HFFc6 (cell line): ENCODE measurements at regions not wholly inside any gene's neighbourhood (a gene's known extent, or its start where the extent isn't known, plus 50 kb on each side); places are given as distances from the start of the nearest gene placed in this dataset.

Source experiments
- DNase-seq: peaks from one replicate; pipeline ENCODE4 v3.0.0-alpha.2; 2018
- H3K27ac Mint-ChIP-seq: 2 replicates; pipeline ENCODE4 v1.8.0; 2020; ENCODE audit warnings: mild to moderate bottlenecking, mixed read lengths
- H3K27me3 Mint-ChIP-seq: 2 replicates; pipeline ENCODE4 v1.8.0; 2021; ENCODE audit warnings: mild to moderate bottlenecking, moderate library complexity, mixed read lengths; ENCODE audit not compliant: insufficient read depth
- H3K36me3 Mint-ChIP-seq: 2 replicates; pipeline ENCODE4 v1.8.0; 2021; ENCODE audit warnings: low read depth, mixed read lengths
- H3K4me1 Mint-ChIP-seq: 2 replicates; pipeline ENCODE4 v1.8.0; 2020; ENCODE audit warnings: low read depth, mixed read lengths
- H3K4me3 Mint-ChIP-seq: 2 replicates; pipeline ENCODE4 v1.8.0; 2020; ENCODE audit warnings: mild to moderate bottlenecking, moderate library complexity, mixed read lengths
- H3K9me3 Mint-ChIP-seq: 2 replicates; pipeline ENCODE4 v1.8.0; 2020; ENCODE audit warnings: mild to moderate bottlenecking, mixed read lengths
- TF ChIP-seq, protein P1 (sequence below): fragments of 200-600 bp; sonication (generic); IDR thresholded peaks from 2 replicates; pipeline ENCODE4 v1.5.0; 2021; ENCODE audit warnings: antibody characterized with exemption, mild to moderate bottlenecking

DNA sequence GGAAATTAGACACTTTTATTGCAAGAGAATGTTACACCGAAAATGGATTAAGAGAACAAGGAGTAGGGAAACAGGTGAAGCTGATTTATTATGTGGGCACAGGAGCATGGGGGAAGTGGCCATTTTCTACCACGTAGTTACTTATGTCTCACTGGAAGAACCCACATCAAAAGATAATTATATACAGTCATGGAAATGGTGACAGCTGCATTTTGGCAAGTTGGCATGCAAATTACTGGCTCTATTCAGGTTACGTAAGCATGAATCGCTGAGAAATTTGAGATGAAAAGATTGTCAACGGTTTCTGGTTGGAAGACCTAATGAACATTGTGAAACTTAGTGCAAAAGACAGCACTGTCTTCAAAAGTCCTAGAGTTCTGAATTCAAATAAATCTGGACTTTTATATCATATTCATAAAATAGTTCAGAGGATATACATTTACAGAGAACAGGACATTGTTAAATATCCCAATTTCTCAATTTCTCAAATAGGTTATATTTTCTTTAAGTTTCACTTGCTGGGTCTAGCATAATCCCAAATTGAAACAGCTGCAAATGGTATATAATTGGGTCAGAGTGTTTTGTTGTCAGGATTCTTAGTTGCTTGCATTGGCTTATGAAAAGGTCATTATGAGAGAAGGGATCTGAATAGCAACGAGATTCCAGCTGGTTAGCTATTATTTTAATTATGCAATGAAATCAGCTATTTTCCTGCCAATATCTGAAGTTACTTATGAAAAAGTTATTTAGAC lies 567.8 kb downstream of the ZPLD1 start:
- Mint-ChIP-seq H3K4me1 (no peaks in the 10 kb centered on the region), H3K27me3 (no peaks in the 10 kb centered on the region), H3K36me3 (no peaks in the 10 kb centered on the region), H3K9me3 (peaks cover 27% of the 10 kb centered on the region), H3K27ac (no peak overlapping the region), H3K4me3 (no peak overlapping the region)
- TF ChIP-seq, protein P1, sequence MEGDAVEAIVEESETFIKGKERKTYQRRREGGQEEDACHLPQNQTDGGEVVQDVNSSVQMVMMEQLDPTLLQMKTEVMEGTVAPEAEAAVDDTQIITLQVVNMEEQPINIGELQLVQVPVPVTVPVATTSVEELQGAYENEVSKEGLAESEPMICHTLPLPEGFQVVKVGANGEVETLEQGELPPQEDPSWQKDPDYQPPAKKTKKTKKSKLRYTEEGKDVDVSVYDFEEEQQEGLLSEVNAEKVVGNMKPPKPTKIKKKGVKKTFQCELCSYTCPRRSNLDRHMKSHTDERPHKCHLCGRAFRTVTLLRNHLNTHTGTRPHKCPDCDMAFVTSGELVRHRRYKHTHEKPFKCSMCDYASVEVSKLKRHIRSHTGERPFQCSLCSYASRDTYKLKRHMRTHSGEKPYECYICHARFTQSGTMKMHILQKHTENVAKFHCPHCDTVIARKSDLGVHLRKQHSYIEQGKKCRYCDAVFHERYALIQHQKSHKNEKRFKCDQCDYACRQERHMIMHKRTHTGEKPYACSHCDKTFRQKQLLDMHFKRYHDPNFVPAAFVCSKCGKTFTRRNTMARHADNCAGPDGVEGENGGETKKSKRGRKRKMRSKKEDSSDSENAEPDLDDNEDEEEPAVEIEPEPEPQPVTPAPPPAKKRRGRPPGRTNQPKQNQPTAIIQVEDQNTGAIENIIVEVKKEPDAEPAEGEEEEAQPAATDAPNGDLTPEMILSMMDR, result no peak
- no peak for DNase-seq

DNA sequence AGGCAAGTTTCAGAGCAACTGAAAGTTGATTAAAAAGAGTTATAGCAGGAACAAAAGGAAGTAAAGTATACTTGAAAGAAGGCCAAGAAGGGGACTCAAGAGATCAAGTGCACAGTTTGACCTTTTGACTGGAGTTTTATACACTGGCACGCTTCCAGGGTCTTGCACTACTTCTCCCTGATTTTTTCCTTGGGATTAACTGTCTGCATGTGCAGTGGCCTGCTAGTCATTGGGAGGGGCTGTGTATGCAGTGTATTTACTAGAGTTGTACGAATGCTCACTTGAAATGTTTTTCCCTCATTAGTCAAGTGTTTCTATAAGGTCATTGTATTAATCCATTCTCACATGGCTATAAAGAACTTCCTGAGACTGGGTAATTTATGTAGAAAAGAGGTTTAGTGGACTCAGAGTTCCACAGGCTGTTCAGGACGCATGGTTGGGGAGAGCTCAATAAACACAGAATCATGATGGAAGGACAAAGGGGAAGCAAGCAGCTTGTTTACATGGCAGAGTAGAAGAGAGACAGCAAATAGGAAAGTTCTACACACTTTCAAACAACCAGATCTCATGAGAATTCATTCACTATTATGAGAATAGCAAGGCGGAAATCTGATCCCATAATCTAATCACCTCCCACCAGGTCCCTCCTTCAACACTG lies 571.8 kb downstream of the ZPLD1 start:
- Mint-ChIP-seq H3K4me3 (no peak overlapping the region), H3K27me3 (no peaks in the 10 kb centered on the region; the same call in 1 of the 2 replicates), H3K36me3 (no peaks in the 10 kb centered on the region), H3K9me3 (peaks cover 42% of the 10 kb centered on the region), H3K27ac (no peak overlapping the region), H3K4me1 (no peaks in the 10 kb centered on the region)
- TF ChIP-seq, protein P1, result no peak
- DNase-seq, result no peak

GRCh38 chr3:103009609-103010008 lies 574.8 kb downstream of the ZPLD1 start:
- no peak overlapping the region for H3K27ac Mint-ChIP-seq
- no peak overlapping the region for H3K4me3 Mint-ChIP-seq
- no peaks in the 10 kb centered on the region for H3K36me3 Mint-ChIP-seq
- peaks cover 38% of the 10 kb centered on the region for H3K9me3 Mint-ChIP-seq
- H3K27me3 Mint-ChIP-seq, result no peaks in the 10 kb centered on the region; the same call in none of the 2 replicates
- no peak for DNase-seq
- H3K4me1 Mint-ChIP-seq, result no peaks in the 10 kb centered on the region
- TF ChIP-seq, protein P1, result no peak

DNA sequence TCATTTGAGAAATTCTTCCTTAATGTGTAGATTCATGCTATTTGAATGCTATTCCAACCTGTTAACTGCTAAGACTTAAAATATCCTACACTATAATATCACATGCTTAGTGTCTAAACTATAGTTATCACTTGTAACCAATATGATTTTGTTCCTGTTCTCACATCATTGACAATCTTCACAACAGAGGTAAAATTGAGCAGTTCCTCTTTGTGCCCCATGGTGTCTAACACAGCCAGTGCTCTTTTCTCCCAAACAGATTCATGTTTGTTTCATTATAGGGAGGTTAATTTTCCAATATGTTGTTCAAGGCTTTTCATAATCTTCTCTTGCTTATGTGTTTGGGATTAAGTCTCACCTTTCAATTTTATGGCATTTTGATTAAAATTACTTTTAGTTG lies 591.1 kb downstream of the ZPLD1 start:
- no peaks in the 10 kb centered on the region for H3K4me1 Mint-ChIP-seq
- DNase-seq, result no peak
- no peak overlapping the region for H3K4me3 Mint-ChIP-seq
- peaks cover 15% of the 10 kb centered on the region for H3K9me3 Mint-ChIP-seq
- no peaks in the 10 kb centered on the region for H3K27me3 Mint-ChIP-seq
- no peak overlapping the region for H3K27ac Mint-ChIP-seq
- no peaks in the 10 kb centered on the region for H3K36me3 Mint-ChIP-seq
- TF ChIP-seq, protein P1, result no peak

DNA sequence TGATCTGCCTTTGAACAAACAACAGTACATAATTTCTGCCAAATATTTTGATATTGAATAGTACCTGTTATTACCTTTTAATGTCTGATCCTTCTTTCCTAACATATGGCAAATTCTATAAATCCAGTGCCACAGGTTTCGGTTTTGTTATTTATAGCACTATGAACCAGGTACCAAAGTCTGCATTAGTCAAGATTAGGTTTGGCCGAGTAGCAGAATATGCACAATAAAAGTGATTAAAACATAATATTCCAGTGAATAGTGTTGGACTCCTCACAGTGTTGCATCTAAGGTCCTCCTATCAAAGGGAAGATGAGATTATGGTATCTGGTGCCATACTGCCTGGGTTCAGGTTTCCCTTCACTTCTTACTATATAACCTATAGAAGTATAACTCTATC lies 599.0 kb downstream of the ZPLD1 start:
- no peak for DNase-seq
- Mint-ChIP-seq H3K36me3 (no peaks in the 10 kb centered on the region), H3K27ac (no peak overlapping the region), H3K9me3 (peaks cover 17% of the 10 kb centered on the region), H3K27me3 (no peaks in the 10 kb centered on the region), H3K4me1 (no peaks in the 10 kb centered on the region), H3K4me3 (no peak overlapping the region)
- TF ChIP-seq, protein P1, result no peak
